Mesendoderm (in vitro differentiated cells): ENCODE measurements at regions not wholly inside any gene's neighbourhood (a gene's known extent, or its start where the extent isn't known, plus 50 kb on each side); places are given as distances from the start of the nearest gene placed in this dataset.

ENCODE experiments used
- DNase-seq: peaks from one replicate; pipeline ENCODE4 v3.0.0; 2013
- H2AK5ac ChIP-seq: 2 replicates; pipeline ENCODE4 v1.6.1; 2013; ENCODE audit warnings: low read length, inconsistent platforms
- H2BK120ac ChIP-seq: 2 replicates; pipeline ENCODE4 v1.6.1; 2013; ENCODE audit warnings: low read depth, mild to moderate bottlenecking, low read length, moderate library complexity, mixed read lengths
- H2BK15ac ChIP-seq: replicated peaks from 2 replicates; pipeline ENCODE4 v1.6.1; 2013; ENCODE audit warnings: low read depth, mild to moderate bottlenecking, moderate library complexity
- H2BK5ac ChIP-seq: 2 replicates; pipeline ENCODE4 v1.6.1; 2013; ENCODE audit warnings: low read length, inconsistent platforms
- H3K18ac ChIP-seq: 2 replicates; pipeline ENCODE4 v1.6.1; 2013; ENCODE audit warnings: mild to moderate bottlenecking, low read length, mixed read lengths
- H3K23ac ChIP-seq: one replicate; pipeline ENCODE4 v1.6.1; 2013; ENCODE audit warnings: low read length
- H3K27ac ChIP-seq: 2 replicates; pipeline ENCODE4 v1.5.1; 2013; ENCODE audit warnings: low read depth, mild to moderate bottlenecking, inconsistent platforms, low read length, moderate library complexity
- H3K27me3 ChIP-seq: 2 replicates; pipeline ENCODE4 v1.6.1; 2013; ENCODE audit warnings: low read length, control low read depth, mild to moderate bottlenecking, inconsistent platforms; ENCODE audit not compliant: insufficient read depth, poor library complexity
- H3K36me3 ChIP-seq: 2 replicates; pipeline ENCODE4 v1.6.1; 2013; ENCODE audit warnings: low read length, inconsistent platforms; ENCODE audit not compliant: control insufficient read depth, insufficient read depth
- H3K4ac ChIP-seq: one replicate; pipeline ENCODE4 v1.6.1; 2013; ENCODE audit warnings: low read depth, mild to moderate bottlenecking, low read length, moderate library complexity
- H3K4me1 ChIP-seq: 2 replicates; pipeline ENCODE4 v1.6.1; 2013; ENCODE audit warnings: low read depth, low read length, inconsistent platforms; ENCODE audit not compliant: control insufficient read depth
- H3K4me2 ChIP-seq: 2 replicates; pipeline ENCODE4 v1.6.1; 2013; ENCODE audit warnings: low read length
- H3K4me3 ChIP-seq: 2 replicates; pipeline ENCODE4 v1.5.1; 2013; ENCODE audit warnings: mild to moderate bottlenecking, low read length
- H3K56ac ChIP-seq: one replicate; pipeline ENCODE4 v1.6.1; 2013; ENCODE audit warnings: low read length
- H3K79me1 ChIP-seq: 2 replicates; pipeline ENCODE4 v1.6.1; 2013; ENCODE audit warnings: low read length, inconsistent platforms
- H3K79me2 ChIP-seq: 2 replicates; pipeline ENCODE4 v1.6.1; 2013; ENCODE audit warnings: mild to moderate bottlenecking, low read length; ENCODE audit not compliant: control insufficient read depth, insufficient read depth
- H3K9ac ChIP-seq: 2 replicates; pipeline ENCODE4 v1.6.1; 2013; ENCODE audit warnings: low read length, inconsistent platforms
- H4K5ac ChIP-seq: one replicate; pipeline ENCODE4 v1.6.1; 2013; ENCODE audit warnings: low read length
- H4K8ac ChIP-seq: one replicate; pipeline ENCODE4 v1.6.1; 2013; ENCODE audit warnings: low read depth, mild to moderate bottlenecking, control low read depth, low read length, moderate library complexity
- WGBS: extraction: QIAGEN DNeasy Blood & Tissue Kit; methylation state at CpG from one replicate; pipeline ENCODE4 v1.1.7; 2013; ENCODE audit warnings: low lambda C conversion rate, missing lambda C conversion rate; ENCODE audit not compliant: insufficient coverage; ENCODE audit errors: extremely low coverage; 5-methylcytosine and 5-hydroxymethylcytosine counted together

- no peaks in the 10 kb centered on the region for H3K4me1 ChIP-seq
- no peak overlapping the region for H3K4me2 ChIP-seq
- H4K5ac ChIP-seq = no peak overlapping the region
- no peak overlapping the region for H2BK120ac ChIP-seq
- no peak overlapping the region for H3K4me3 ChIP-seq
- H3K27me3 ChIP-seq = no peaks in the 10 kb centered on the region
- no peak overlapping the region for H3K23ac ChIP-seq
- H2AK5ac ChIP-seq = no peak overlapping the region
- H3K4ac ChIP-seq = no peak overlapping the region
- no peaks in the 10 kb centered on the region for H3K79me2 ChIP-seq
- WGBS = no CpG with 5 or more reads among the region's 4 CpGs
- H3K27ac ChIP-seq = no peak overlapping the region
- H3K79me1 ChIP-seq = no peaks in the 10 kb centered on the region
- H3K18ac ChIP-seq = no peak overlapping the region
- H3K9ac ChIP-seq = no peak overlapping the region
- H3K36me3 ChIP-seq = no peaks in the 10 kb centered on the region
- H3K56ac ChIP-seq = no peak overlapping the region
- no peak overlapping the region for H2BK5ac ChIP-seq
- no peak overlapping the region for H4K8ac ChIP-seq
- H2BK15ac ChIP-seq = no peak overlapping the region
- peak; percentile 42 for DNase-seq
These were observed 389.1 kb upstream of the KIF2A start for GRCh38 chr5:61916621-61917620.

- H3K27ac ChIP-seq = no peak overlapping the region
- no peaks in the 10 kb centered on the region for H3K36me3 ChIP-seq
- no peaks in the 10 kb centered on the region for H3K27me3 ChIP-seq
- H3K4me1 ChIP-seq = no peaks in the 10 kb centered on the region
- no peak overlapping the region for H3K4ac ChIP-seq
- H3K23ac ChIP-seq = no peak overlapping the region
- no peak for DNase-seq
- H3K79me2 ChIP-seq = no peaks in the 10 kb centered on the region
- H3K18ac ChIP-seq = no peak overlapping the region
- no peak overlapping the region for H2BK120ac ChIP-seq
- H3K79me1 ChIP-seq = no peaks in the 10 kb centered on the region
- H3K4me2 ChIP-seq = no peak overlapping the region
- no peak overlapping the region for H3K56ac ChIP-seq
- no CpG with 5 or more reads among the region's 2 CpGs for WGBS
- H2BK5ac ChIP-seq = no peak overlapping the region
- no peak overlapping the region for H2AK5ac ChIP-seq
- no peak overlapping the region for H4K8ac ChIP-seq
- H3K9ac ChIP-seq = no peak overlapping the region
- H4K5ac ChIP-seq = no peak overlapping the region
- H3K4me3 ChIP-seq = no peak overlapping the region
- no peak overlapping the region for H2BK15ac ChIP-seq
These were observed 387.4 kb upstream of the KIF2A start for GRCh38 chr5:61918611-61919010.

- WGBS = no CpG with 5 or more reads among the region's 6 CpGs
- DNase-seq = no peak
These were observed 386.1 kb upstream of the KIF2A start for GRCh38 chr5:61919920-61920319.

GRCh38 chr5:61924251-61924650 lies 381.8 kb upstream of the KIF2A start:
- H2BK120ac ChIP-seq = no peak overlapping the region
- H3K36me3 ChIP-seq = no peaks in the 10 kb centered on the region
- H2BK5ac ChIP-seq = no peak overlapping the region
- no peaks in the 10 kb centered on the region for H3K27me3 ChIP-seq
- no peak overlapping the region for H2BK15ac ChIP-seq
- no peak overlapping the region for H3K4ac ChIP-seq
- no peak overlapping the region for H3K4me2 ChIP-seq
- no peak overlapping the region for H3K18ac ChIP-seq
- no peak overlapping the region for H3K27ac ChIP-seq
- no peak overlapping the region for H3K9ac ChIP-seq
- no peak for DNase-seq
- H3K56ac ChIP-seq = no peak overlapping the region
- H4K5ac ChIP-seq = no peak overlapping the region
- no CpG with 5 or more reads among the region's 1 CpG for WGBS
- H2AK5ac ChIP-seq = no peak overlapping the region
- no peaks in the 10 kb centered on the region for H3K79me2 ChIP-seq
- no peaks in the 10 kb centered on the region for H3K79me1 ChIP-seq
- no peaks in the 10 kb centered on the region for H3K4me1 ChIP-seq
- H3K4me3 ChIP-seq = no peak overlapping the region
- H4K8ac ChIP-seq = no peak overlapping the region
- no peak overlapping the region for H3K23ac ChIP-seq

More at GRCh38 chr5:61919920-61920319, 386.1 kb upstream of the KIF2A start:
- Histone ChIP-seq H3K4me1 (no peaks in the 10 kb centered on the region), H3K23ac (no peak overlapping the region), H3K27me3 (no peaks in the 10 kb centered on the region), H2BK15ac (no peak overlapping the region), H3K36me3 (no peaks in the 10 kb centered on the region), H3K4ac (no peak overlapping the region), H3K56ac (no peak overlapping the region), H3K18ac (no peak overlapping the region), H3K4me2 (no peak overlapping the region), H2BK120ac (no peak overlapping the region), H4K8ac (no peak overlapping the region), H4K5ac (no peak overlapping the region), H2AK5ac (no peak overlapping the region), H3K4me3 (no peak overlapping the region), H2BK5ac (no peak overlapping the region), H3K79me2 (no peaks in the 10 kb centered on the region), H3K9ac (no peak overlapping the region), H3K27ac (no peak overlapping the region), H3K79me1 (no peaks in the 10 kb centered on the region)

GRCh38 chr5:61926911-61927310 lies 379.1 kb upstream of the KIF2A start:
- H3K9ac ChIP-seq = no peak overlapping the region
- H3K56ac ChIP-seq = no peak overlapping the region
- no peak overlapping the region for H4K5ac ChIP-seq
- no peak overlapping the region for H2BK120ac ChIP-seq
- no peaks in the 10 kb centered on the region for H3K79me1 ChIP-seq
- H2AK5ac ChIP-seq = no peak overlapping the region
- no peak overlapping the region for H2BK15ac ChIP-seq
- no peak overlapping the region for H3K18ac ChIP-seq
- H2BK5ac ChIP-seq = no peak overlapping the region
- no peak overlapping the region for H3K23ac ChIP-seq
- H4K8ac ChIP-seq = no peak overlapping the region
- H3K27ac ChIP-seq = no peak overlapping the region
- H3K4me2 ChIP-seq = no peak overlapping the region
- no peaks in the 10 kb centered on the region for H3K4me1 ChIP-seq
- H3K27me3 ChIP-seq = no peaks in the 10 kb centered on the region
- no peak for DNase-seq
- H3K36me3 ChIP-seq = no peaks in the 10 kb centered on the region
- no peaks in the 10 kb centered on the region for H3K79me2 ChIP-seq
- no peak overlapping the region for H3K4ac ChIP-seq
- H3K4me3 ChIP-seq = no peak overlapping the region

GRCh38 chr5:61931236-61931635 lies 374.8 kb upstream of the KIF2A start:
- no peak overlapping the region for H3K4ac ChIP-seq
- no peak overlapping the region for H3K23ac ChIP-seq
- no peaks in the 10 kb centered on the region for H3K4me1 ChIP-seq
- no peak overlapping the region for H3K18ac ChIP-seq
- H3K4me2 ChIP-seq = no peak overlapping the region
- H4K8ac ChIP-seq = no peak overlapping the region
- no peak overlapping the region for H2BK15ac ChIP-seq
- H3K56ac ChIP-seq = no peak overlapping the region
- H3K4me3 ChIP-seq = no peak overlapping the region
- H3K36me3 ChIP-seq = no peaks in the 10 kb centered on the region
- no peak overlapping the region for H3K27ac ChIP-seq
- no peaks in the 10 kb centered on the region for H3K27me3 ChIP-seq
- H3K79me2 ChIP-seq = no peaks in the 10 kb centered on the region
- H3K9ac ChIP-seq = no peak overlapping the region
- no peaks in the 10 kb centered on the region for H3K79me1 ChIP-seq
- no peak for DNase-seq
- H4K5ac ChIP-seq = no peak overlapping the region
- H2BK5ac ChIP-seq = no peak overlapping the region
- no peak overlapping the region for H2BK120ac ChIP-seq
- no peak overlapping the region for H2AK5ac ChIP-seq
